ENCODE measurements at regions not wholly inside any gene's neighbourhood (a gene's known extent, or its start where the extent isn't known, plus 50 kb on each side); places are given as distances from the start of the nearest gene placed in this dataset.
A peak's percentile ranks its signal among the peaks of the same experiment; 100 is the strongest.

GRCh38 chr7:82521906-82522445 lies 78.4 kb upstream of the CACNA2D1 start:
- DNase-seq (ENCODE audit: low read depth) (peak; percentile 54), FAIRE-seq (no peak)
- Histone ChIP-seq H3K27me3 (ENCODE audit: insufficient read depth, low read length) (no peaks in the 10 kb centered on the region), H3K27ac (ENCODE audit: low read depth, low read length) (no peak overlapping the region), H4K20me1 (ENCODE audit: insufficient read depth, low read length) (no peaks in the 10 kb centered on the region), H3K9me3 (ENCODE audit: insufficient read depth, low read depth, low read length) (no peaks in the 10 kb centered on the region), H3K79me2 (ENCODE audit: insufficient read depth, low read length) (no peaks in the 10 kb centered on the region), H2AFZ (ENCODE audit: low read depth, low read length) (no peak overlapping the region), H3K4me2 (ENCODE audit: low read length) (no peak overlapping the region), H3K4me1 (ENCODE audit: insufficient read depth, low read length) (no peaks in the 10 kb centered on the region), H3K4me3 (ENCODE audit: insufficient read depth, low read depth, low read length) (no peak overlapping the region), H3K9ac (ENCODE audit: low read length) (no peak overlapping the region), H3K36me3 (ENCODE audit: insufficient read depth, low read length) (no peaks in the 10 kb centered on the region)
- Mint-ChIP-seq H3K36me3 (ENCODE audit: low read depth, unreplicated experiment) (no peaks in the 10 kb centered on the region), H3K27ac (ENCODE audit: unreplicated experiment) (no peak overlapping the region), H3K4me3 (ENCODE audit: unreplicated experiment) (no peak overlapping the region), H3K9me3 (ENCODE audit: unreplicated experiment) (no peaks in the 10 kb centered on the region), H3K27me3 (ENCODE audit: low read depth, unreplicated experiment) (no peaks in the 10 kb centered on the region), H3K4me1 (ENCODE audit: low read depth, unreplicated experiment) (no peaks in the 10 kb centered on the region)
- no peak for TF ChIP-seq CTCF (IDR thresholded peaks at IDR 0.05; ENCODE audit: insufficient read depth, low read depth, low read length)
- TF ChIP-seq EZH2 (IDR thresholded peaks at IDR 0.05; ENCODE audit: insufficient read depth, low read length), result no peak

- TF ChIP-seq EZH2 (IDR thresholded peaks at IDR 0.05; ENCODE audit: insufficient read depth, low read length) (no peak), CTCF (IDR thresholded peaks at IDR 0.05; ENCODE audit: insufficient read depth, low read depth, low read length) (no peak)
- Histone ChIP-seq H3K27ac (ENCODE audit: low read depth, low read length) (no peak overlapping the region), H3K4me2 (ENCODE audit: low read length) (no peak overlapping the region), H2AFZ (ENCODE audit: low read depth, low read length) (no peak overlapping the region), H3K36me3 (ENCODE audit: insufficient read depth, low read length) (no peaks in the 10 kb centered on the region), H3K9ac (ENCODE audit: low read length) (no peak overlapping the region), H3K4me1 (ENCODE audit: insufficient read depth, low read length) (no peaks in the 10 kb centered on the region), H3K27me3 (ENCODE audit: insufficient read depth, low read length) (no peaks in the 10 kb centered on the region), H3K4me3 (ENCODE audit: insufficient read depth, low read depth, low read length) (no peak overlapping the region), H4K20me1 (ENCODE audit: insufficient read depth, low read length) (no peaks in the 10 kb centered on the region), H3K79me2 (ENCODE audit: insufficient read depth, low read length) (no peaks in the 10 kb centered on the region), H3K9me3 (ENCODE audit: insufficient read depth, low read depth, low read length) (no peaks in the 10 kb centered on the region)
- FAIRE-seq, result no peak
- Mint-ChIP-seq H3K9me3 (ENCODE audit: unreplicated experiment) (no peaks in the 10 kb centered on the region), H3K36me3 (ENCODE audit: low read depth, unreplicated experiment) (no peaks in the 10 kb centered on the region), H3K27me3 (ENCODE audit: low read depth, unreplicated experiment) (no peaks in the 10 kb centered on the region), H3K4me1 (ENCODE audit: low read depth, unreplicated experiment) (no peaks in the 10 kb centered on the region), H3K27ac (ENCODE audit: unreplicated experiment) (no peak overlapping the region), H3K4me3 (ENCODE audit: unreplicated experiment) (no peak overlapping the region)
- DNase-seq (ENCODE audit: low read depth), result no peak
Observed at GRCh38 chr7:82517050-82517449, 73.5 kb upstream of the CACNA2D1 start.

DNA sequence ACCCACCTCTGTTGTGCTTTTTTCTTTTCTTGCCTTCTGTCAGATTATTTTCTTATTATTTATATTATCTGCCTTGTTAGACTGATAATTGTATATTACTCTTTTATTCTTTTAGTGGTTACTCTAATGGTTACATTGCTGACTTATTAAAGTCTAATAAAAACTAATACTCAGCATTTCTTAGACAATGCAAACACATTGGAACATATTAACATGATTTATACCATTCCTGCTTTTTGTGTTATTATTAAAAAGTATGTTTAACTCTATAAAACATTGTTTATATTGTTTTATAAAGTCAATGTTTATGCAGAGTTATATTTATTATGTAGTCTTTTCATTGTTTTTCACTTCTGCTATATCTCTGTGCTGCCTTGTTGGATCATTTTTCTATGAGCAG lies 68.0 kb upstream of the CACNA2D1 start:
- H3K9me3 Mint-ChIP-seq (ENCODE audit: unreplicated experiment), result peaks cover 3% of the 10 kb centered on the region

More for the DNA sequence above, 68.0 kb upstream of the CACNA2D1 start:
- no peak for FAIRE-seq
- Mint-ChIP-seq H3K4me1 (ENCODE audit: low read depth, unreplicated experiment) (peaks cover 2% of the 10 kb centered on the region), H3K4me3 (ENCODE audit: unreplicated experiment) (no peak overlapping the region), H3K27ac (ENCODE audit: unreplicated experiment) (no peak overlapping the region), H3K36me3 (ENCODE audit: low read depth, unreplicated experiment) (no peaks in the 10 kb centered on the region), H3K27me3 (ENCODE audit: low read depth, unreplicated experiment) (no peaks in the 10 kb centered on the region)
- no peaks in the 10 kb centered on the region for H3K27me3 ChIP-seq (ENCODE audit: insufficient read depth, low read length)
- no peak overlapping the region for H2AFZ ChIP-seq (ENCODE audit: low read depth, low read length)
- H3K27ac ChIP-seq (ENCODE audit: low read depth, low read length), result no peak overlapping the region
- no peaks in the 10 kb centered on the region for H4K20me1 ChIP-seq (ENCODE audit: insufficient read depth, low read length)
- no peaks in the 10 kb centered on the region for H3K9me3 ChIP-seq (ENCODE audit: insufficient read depth, low read depth, low read length)
- no peaks in the 10 kb centered on the region for H3K4me1 ChIP-seq (ENCODE audit: insufficient read depth, low read length)
- H3K9ac ChIP-seq (ENCODE audit: low read length), result no peak overlapping the region
- no peak overlapping the region for H3K4me3 ChIP-seq (ENCODE audit: insufficient read depth, low read depth, low read length)
- no peak overlapping the region for H3K4me2 ChIP-seq (ENCODE audit: low read length)
- H3K36me3 ChIP-seq (ENCODE audit: insufficient read depth, low read length), result no peaks in the 10 kb centered on the region
- H3K79me2 ChIP-seq (ENCODE audit: insufficient read depth, low read length), result no peaks in the 10 kb centered on the region
- DNase-seq (ENCODE audit: low read depth), result no peak
- TF ChIP-seq CTCF (IDR thresholded peaks at IDR 0.05; ENCODE audit: insufficient read depth, low read depth, low read length) (no peak), EZH2 (IDR thresholded peaks at IDR 0.05; ENCODE audit: insufficient read depth, low read length) (no peak)
